ENCODE measurements at regions not wholly inside any gene's neighbourhood (a gene's known extent, or its start where the extent isn't known, plus 50 kb on each side); places are given as distances from the start of the nearest gene placed in this dataset.

GRCh38 chr5:17381932-17382331 is 116.1 kb upstream of the TAF11L2 start:
- 82 to 100% methylated on average over 2 of the region's 2 CpGs for WGBS, 2 donors
- Histone ChIP-seq H3K27ac (no peak overlapping the region), H3K36me3 (no peaks in the 10 kb centered on the region), H3K27me3 (no peaks in the 10 kb centered on the region), H3K4me3 (no peak overlapping the region), H3K9me3 (no peaks in the 10 kb centered on the region), H3K4me1 (peaks cover 0 to 6% (median 0%) of the 10 kb centered on the region in 4 donors)
- no peak for TF ChIP-seq POLR2A (IDR thresholded peaks at IDR 0.05)
- TF ChIP-seq, protein P1, sequence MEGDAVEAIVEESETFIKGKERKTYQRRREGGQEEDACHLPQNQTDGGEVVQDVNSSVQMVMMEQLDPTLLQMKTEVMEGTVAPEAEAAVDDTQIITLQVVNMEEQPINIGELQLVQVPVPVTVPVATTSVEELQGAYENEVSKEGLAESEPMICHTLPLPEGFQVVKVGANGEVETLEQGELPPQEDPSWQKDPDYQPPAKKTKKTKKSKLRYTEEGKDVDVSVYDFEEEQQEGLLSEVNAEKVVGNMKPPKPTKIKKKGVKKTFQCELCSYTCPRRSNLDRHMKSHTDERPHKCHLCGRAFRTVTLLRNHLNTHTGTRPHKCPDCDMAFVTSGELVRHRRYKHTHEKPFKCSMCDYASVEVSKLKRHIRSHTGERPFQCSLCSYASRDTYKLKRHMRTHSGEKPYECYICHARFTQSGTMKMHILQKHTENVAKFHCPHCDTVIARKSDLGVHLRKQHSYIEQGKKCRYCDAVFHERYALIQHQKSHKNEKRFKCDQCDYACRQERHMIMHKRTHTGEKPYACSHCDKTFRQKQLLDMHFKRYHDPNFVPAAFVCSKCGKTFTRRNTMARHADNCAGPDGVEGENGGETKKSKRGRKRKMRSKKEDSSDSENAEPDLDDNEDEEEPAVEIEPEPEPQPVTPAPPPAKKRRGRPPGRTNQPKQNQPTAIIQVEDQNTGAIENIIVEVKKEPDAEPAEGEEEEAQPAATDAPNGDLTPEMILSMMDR (IDR thresholded peaks at IDR 0.05), result no peak
- TF ChIP-seq EP300 (IDR thresholded peaks at IDR 0.05), result peak in 1 of 2 donors; percentile 67
- peak in 1 of 2 donors; percentile 23 for DNase-seq (ENCODE audit: low spot score in 2 of 2)

DNA sequence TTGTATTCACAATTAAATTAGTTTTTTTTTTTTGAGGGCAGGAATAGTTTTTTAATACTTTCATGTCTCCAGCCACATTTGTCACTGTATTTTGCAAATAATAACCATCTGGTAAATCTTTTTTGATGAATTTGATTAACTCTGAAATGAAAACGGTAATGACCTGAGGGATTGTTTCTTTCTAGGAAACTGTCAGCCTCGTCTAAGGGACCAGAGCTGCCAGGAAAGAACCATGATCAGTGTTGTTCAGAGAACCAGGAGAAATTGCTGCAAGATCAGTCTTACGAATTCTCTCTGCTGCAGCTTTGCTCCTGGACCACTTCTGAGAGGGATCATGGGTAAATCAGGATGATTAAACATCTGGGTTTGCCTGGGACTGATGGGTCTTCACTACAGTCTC is 114.5 kb upstream of the TAF11L2 start:
- H3K27ac ChIP-seq, result no peak overlapping the region
- peaks cover 0 to under 1% (median 0%) of the 10 kb centered on the region in 4 donors for H3K9me3 ChIP-seq
- no peaks in the 10 kb centered on the region for H3K36me3 ChIP-seq
- TF ChIP-seq POLR2A (IDR thresholded peaks at IDR 0.05) (no peak), EP300 (IDR thresholded peaks at IDR 0.05) (no peak)
- TF ChIP-seq, protein P1 (IDR thresholded peaks at IDR 0.05), result no peak
- no peak overlapping the region for H3K4me3 ChIP-seq
- 52 to 65% methylated on average over 3 of the region's 3 CpGs for WGBS, 2 donors
- H3K27me3 ChIP-seq, result no peaks in the 10 kb centered on the region
- H3K4me1 ChIP-seq, result peaks cover 0 to 6% (median 0%) of the 10 kb centered on the region in 4 donors
- no peak for DNase-seq (ENCODE audit: low spot score in 2 of 2)

- Histone ChIP-seq H3K9me3 (peaks cover 0 to 4% (median 0%) of the 10 kb centered on the region in 4 donors), H3K27ac (no peak overlapping the region), H3K4me3 (no peak overlapping the region), H3K27me3 (no peaks in the 10 kb centered on the region), H3K4me1 (peaks cover 0 to under 1% (median 0%) of the 10 kb centered on the region in 4 donors), H3K36me3 (no peaks in the 10 kb centered on the region)
- TF ChIP-seq EP300 (IDR thresholded peaks at IDR 0.05), result no peak
- no peak for TF ChIP-seq POLR2A (IDR thresholded peaks at IDR 0.05)
- TF ChIP-seq, protein P1 (IDR thresholded peaks at IDR 0.05), result no peak
- DNase-seq (ENCODE audit: low spot score in 2 of 2), result no peak
Observed at GRCh38 chr5:17384181-17384580, 113.8 kb upstream of the TAF11L2 start.

- no peaks in the 10 kb centered on the region for H3K4me1 ChIP-seq
- no peak overlapping the region for H3K4me3 ChIP-seq
- no peaks in the 10 kb centered on the region for H3K27me3 ChIP-seq
- DNase-seq (ENCODE audit: low spot score in 2 of 2), result no peak
- no peak overlapping the region for H3K27ac ChIP-seq
- peaks cover 0 to 4% (median 0%) of the 10 kb centered on the region in 4 donors for H3K9me3 ChIP-seq
- H3K36me3 ChIP-seq, result no peaks in the 10 kb centered on the region
- TF ChIP-seq POLR2A (IDR thresholded peaks at IDR 0.05) (no peak), EP300 (IDR thresholded peaks at IDR 0.05) (no peak)
- TF ChIP-seq, protein P1 (IDR thresholded peaks at IDR 0.05), result no peak
- WGBS, 2 donors, result 97 to 100% methylated on average over 1 of the region's 1 CpG
Observed at GRCh38 chr5:17388717-17389116, 109.3 kb upstream of the TAF11L2 start.

- 57 to 83% methylated on average over 1 of the region's 1 CpG for WGBS, 2 donors
- TF ChIP-seq POLR2A (IDR thresholded peaks at IDR 0.05) (no peak), EP300 (IDR thresholded peaks at IDR 0.05) (no peak)
- TF ChIP-seq, protein P1 (IDR thresholded peaks at IDR 0.05), result no peak
- no peaks in the 10 kb centered on the region for H3K36me3 ChIP-seq
Observed at GRCh38 chr5:17394086-17394485, 103.9 kb upstream of the TAF11L2 start.

More at GRCh38 chr5:17394086-17394485, 103.9 kb upstream of the TAF11L2 start:
- DNase-seq (ENCODE audit: low spot score in 2 of 2), result no peak
- no peak overlapping the region for H3K4me3 ChIP-seq
- no peak overlapping the region for H3K27ac ChIP-seq
- H3K27me3 ChIP-seq, result no peaks in the 10 kb centered on the region
- H3K9me3 ChIP-seq, result no peaks in the 10 kb centered on the region
- no peaks in the 10 kb centered on the region for H3K4me1 ChIP-seq

Measured in tibial nerve (tissue), 4 donors.